ENCODE measurements at regions not wholly inside any gene's neighbourhood (a gene's known extent, or its start where the extent isn't known, plus 50 kb on each side); places are given as distances from the start of the nearest gene placed in this dataset.

DNA sequence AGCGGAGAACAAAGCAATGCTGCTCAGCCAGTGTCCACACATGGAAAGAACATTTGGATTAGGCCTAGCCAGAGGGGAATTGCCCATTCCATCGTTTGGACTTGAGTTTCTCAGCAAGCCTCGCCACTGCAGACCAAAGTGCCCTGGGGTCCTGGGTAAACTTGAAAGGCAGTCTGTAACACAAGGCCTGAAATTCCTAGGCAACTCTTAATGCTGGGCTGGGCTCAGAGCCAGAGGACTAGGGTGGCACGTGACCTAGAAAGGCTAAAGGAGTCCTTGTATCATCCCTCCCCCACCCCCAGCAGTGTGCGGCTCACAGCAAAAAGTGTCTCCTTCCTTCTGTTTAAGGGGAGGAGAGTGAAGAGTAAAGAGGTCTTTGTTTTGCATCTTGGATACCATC lies 210.4 kb upstream of the ARX start:
- no peaks in the 10 kb centered on the region for H3K4me1 ChIP-seq (ENCODE audit: insufficient read depth, insufficient read length)
- H3K27me3 ChIP-seq (ENCODE audit: insufficient read depth, insufficient read length), result no peaks in the 10 kb centered on the region
- no peak overlapping the region for H3K4me3 ChIP-seq (ENCODE audit: insufficient read length, low read depth)
- H3K9me3 ChIP-seq (ENCODE audit: insufficient read depth, low read length), result no peaks in the 10 kb centered on the region
- no peak for TF ChIP-seq SUZ12 (IDR thresholded peaks at IDR 0.05; ENCODE audit: extremely low read depth, insufficient read depth, insufficient read length)
- no peak for TF ChIP-seq ZNF274 (IDR thresholded peaks at IDR 0.05; ENCODE audit: low read depth, low read length)
- TF ChIP-seq YY1 (IDR thresholded peaks at IDR 0.05; ENCODE audit: insufficient read depth, insufficient read length), result no peak
- H3K36me3 ChIP-seq (ENCODE audit: insufficient read depth, insufficient read length, low read length), result no peaks in the 10 kb centered on the region
- H3K9ac ChIP-seq (ENCODE audit: insufficient read length, low read depth), result no peak overlapping the region
- DNase-seq (ENCODE audit: low read depth, low spot score), result no peak

DNA sequence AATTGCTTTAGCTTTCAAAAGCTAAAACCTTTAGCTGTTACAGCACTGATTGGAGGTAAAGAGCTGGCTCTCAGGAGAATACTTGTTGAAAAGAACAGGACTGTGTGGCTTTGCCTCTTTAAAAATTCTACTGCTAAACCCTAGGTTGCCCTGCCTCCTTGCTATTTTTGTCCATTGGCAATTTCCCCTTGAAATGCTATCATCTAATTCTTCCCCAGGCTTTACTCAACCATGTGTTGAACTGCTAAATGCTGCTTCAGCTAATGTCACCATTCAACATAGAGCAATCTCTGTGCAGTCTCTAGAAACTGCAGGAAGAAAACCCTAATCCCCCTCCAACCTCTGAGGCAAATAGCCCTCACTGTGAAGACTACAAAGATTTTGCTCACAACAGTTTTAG lies 203.7 kb upstream of the ARX start:
- DNase-seq (ENCODE audit: low read depth, low spot score), result no peak
- no peaks in the 10 kb centered on the region for H3K4me1 ChIP-seq (ENCODE audit: insufficient read depth, insufficient read length)
- no peak overlapping the region for H3K4me3 ChIP-seq (ENCODE audit: insufficient read length, low read depth)
- no peaks in the 10 kb centered on the region for H3K36me3 ChIP-seq (ENCODE audit: insufficient read depth, insufficient read length, low read length)
- no peak overlapping the region for H3K9ac ChIP-seq (ENCODE audit: insufficient read length, low read depth)
- no peaks in the 10 kb centered on the region for H3K9me3 ChIP-seq (ENCODE audit: insufficient read depth, low read length)
- no peaks in the 10 kb centered on the region for H3K27me3 ChIP-seq (ENCODE audit: insufficient read depth, insufficient read length)
- no peak for TF ChIP-seq YY1 (IDR thresholded peaks at IDR 0.05; ENCODE audit: insufficient read depth, insufficient read length)
- no peak for TF ChIP-seq SUZ12 (IDR thresholded peaks at IDR 0.05; ENCODE audit: extremely low read depth, insufficient read depth, insufficient read length)
- TF ChIP-seq ZNF274 (IDR thresholded peaks at IDR 0.05; ENCODE audit: low read depth, low read length), result no peak

- Histone ChIP-seq H3K36me3 (ENCODE audit: insufficient read depth, insufficient read length, low read length) (no peaks in the 10 kb centered on the region), H3K9ac (ENCODE audit: insufficient read length, low read depth) (no peak overlapping the region), H3K27me3 (ENCODE audit: insufficient read depth, insufficient read length) (no peaks in the 10 kb centered on the region), H3K9me3 (ENCODE audit: insufficient read depth, low read length) (no peaks in the 10 kb centered on the region), H3K4me3 (ENCODE audit: insufficient read length, low read depth) (no peak overlapping the region), H3K4me1 (ENCODE audit: insufficient read depth, insufficient read length) (no peaks in the 10 kb centered on the region)
- TF ChIP-seq ZNF274 (IDR thresholded peaks at IDR 0.05; ENCODE audit: low read depth, low read length) (no peak), SUZ12 (IDR thresholded peaks at IDR 0.05; ENCODE audit: extremely low read depth, insufficient read depth, insufficient read length) (no peak), YY1 (IDR thresholded peaks at IDR 0.05; ENCODE audit: insufficient read depth, insufficient read length) (no peak)
- no peak for DNase-seq (ENCODE audit: low read depth, low spot score)
These were observed 197.8 kb upstream of the ARX start for GRCh38 chrX:25213611-25214010.

- no peaks in the 10 kb centered on the region for H3K4me1 ChIP-seq (ENCODE audit: insufficient read depth, insufficient read length)
- no peak for DNase-seq (ENCODE audit: low read depth, low spot score)
- H3K4me3 ChIP-seq (ENCODE audit: insufficient read length, low read depth), result no peak overlapping the region
- H3K27me3 ChIP-seq (ENCODE audit: insufficient read depth, insufficient read length), result no peaks in the 10 kb centered on the region
- H3K36me3 ChIP-seq (ENCODE audit: insufficient read depth, insufficient read length, low read length), result no peaks in the 10 kb centered on the region
- TF ChIP-seq YY1 (IDR thresholded peaks at IDR 0.05; ENCODE audit: insufficient read depth, insufficient read length) (no peak), ZNF274 (IDR thresholded peaks at IDR 0.05; ENCODE audit: low read depth, low read length) (no peak), SUZ12 (IDR thresholded peaks at IDR 0.05; ENCODE audit: extremely low read depth, insufficient read depth, insufficient read length) (no peak)
- H3K9ac ChIP-seq (ENCODE audit: insufficient read length, low read depth), result no peak overlapping the region
- H3K9me3 ChIP-seq (ENCODE audit: insufficient read depth, low read length), result no peaks in the 10 kb centered on the region
These were observed 192.2 kb upstream of the ARX start for GRCh38 chrX:25207803-25208475.

- H3K4me1 ChIP-seq (ENCODE audit: insufficient read depth, insufficient read length), result no peaks in the 10 kb centered on the region
- no peak for TF ChIP-seq SUZ12 (IDR thresholded peaks at IDR 0.05; ENCODE audit: extremely low read depth, insufficient read depth, insufficient read length)
- no peak for TF ChIP-seq ZNF274 (IDR thresholded peaks at IDR 0.05; ENCODE audit: low read depth, low read length)
- no peak for TF ChIP-seq YY1 (IDR thresholded peaks at IDR 0.05; ENCODE audit: insufficient read depth, insufficient read length)
- H3K9ac ChIP-seq (ENCODE audit: insufficient read length, low read depth), result no peak overlapping the region
- no peaks in the 10 kb centered on the region for H3K36me3 ChIP-seq (ENCODE audit: insufficient read depth, insufficient read length, low read length)
- no peaks in the 10 kb centered on the region for H3K27me3 ChIP-seq (ENCODE audit: insufficient read depth, insufficient read length)
- no peaks in the 10 kb centered on the region for H3K9me3 ChIP-seq (ENCODE audit: insufficient read depth, low read length)
- DNase-seq (ENCODE audit: low read depth, low spot score), result peak; percentile 2
- H3K4me3 ChIP-seq (ENCODE audit: insufficient read length, low read depth), result no peak overlapping the region
These were observed 191.0 kb upstream of the ARX start for GRCh38 chrX:25206778-25207177.

DNA sequence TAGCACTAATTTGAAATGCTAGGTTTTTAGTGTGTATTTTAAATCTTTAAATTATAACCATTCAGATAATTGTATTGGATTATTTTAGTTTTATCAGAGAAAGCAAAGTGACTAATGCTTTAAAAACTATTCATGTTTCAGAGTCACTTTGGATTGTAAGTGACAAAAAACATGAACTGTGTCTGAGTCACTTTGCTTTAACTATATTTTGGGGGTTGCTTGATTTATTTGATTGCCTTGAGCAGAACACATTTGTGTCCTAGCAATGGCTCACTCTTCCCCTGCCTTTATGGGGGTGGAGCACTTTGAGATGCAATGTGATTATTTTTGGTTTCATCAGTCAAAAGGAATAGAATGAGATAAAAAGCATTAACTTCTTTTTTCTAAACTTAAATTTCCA lies 188.4 kb upstream of the ARX start:
- Histone ChIP-seq H3K4me1 (ENCODE audit: insufficient read depth, insufficient read length) (no peaks in the 10 kb centered on the region), H3K27me3 (ENCODE audit: insufficient read depth, insufficient read length) (no peaks in the 10 kb centered on the region), H3K9ac (ENCODE audit: insufficient read length, low read depth) (no peak overlapping the region), H3K9me3 (ENCODE audit: insufficient read depth, low read length) (no peaks in the 10 kb centered on the region), H3K36me3 (ENCODE audit: insufficient read depth, insufficient read length, low read length) (no peaks in the 10 kb centered on the region), H3K4me3 (ENCODE audit: insufficient read length, low read depth) (no peak overlapping the region)
- DNase-seq (ENCODE audit: low read depth, low spot score), result no peak
- TF ChIP-seq YY1 (IDR thresholded peaks at IDR 0.05; ENCODE audit: insufficient read depth, insufficient read length) (no peak), ZNF274 (IDR thresholded peaks at IDR 0.05; ENCODE audit: low read depth, low read length) (no peak), SUZ12 (IDR thresholded peaks at IDR 0.05; ENCODE audit: extremely low read depth, insufficient read depth, insufficient read length) (no peak)

GRCh38 chrX:25202827-25203226 lies 187.1 kb upstream of the ARX start:
- Histone ChIP-seq H3K27me3 (ENCODE audit: insufficient read depth, insufficient read length) (no peaks in the 10 kb centered on the region), H3K4me1 (ENCODE audit: insufficient read depth, insufficient read length) (no peaks in the 10 kb centered on the region), H3K4me3 (ENCODE audit: insufficient read length, low read depth) (no peak overlapping the region), H3K36me3 (ENCODE audit: insufficient read depth, insufficient read length, low read length) (no peaks in the 10 kb centered on the region), H3K9ac (ENCODE audit: insufficient read length, low read depth) (no peak overlapping the region), H3K9me3 (ENCODE audit: insufficient read depth, low read length) (no peaks in the 10 kb centered on the region)
- no peak for TF ChIP-seq ZNF274 (IDR thresholded peaks at IDR 0.05; ENCODE audit: low read depth, low read length)
- TF ChIP-seq YY1 (IDR thresholded peaks at IDR 0.05; ENCODE audit: insufficient read depth, insufficient read length), result no peak
- TF ChIP-seq SUZ12 (IDR thresholded peaks at IDR 0.05; ENCODE audit: extremely low read depth, insufficient read depth, insufficient read length), result no peak
- no peak for DNase-seq (ENCODE audit: low read depth, low spot score)

Measured in NT2/D1 (cell line).